H9 (cell line): ENCODE measurements at regions not wholly inside any gene's neighbourhood (a gene's known extent, or its start where the extent isn't known, plus 50 kb on each side); places are given as distances from the start of the nearest gene placed in this dataset.

Source experiments
- DNase-seq: peaks from one replicate; pipeline ENCODE4 v3.0.0-alpha.2; 2017
- H2AFZ ChIP-seq: one replicate; pipeline ENCODE4 v1.6.1; 2013; ENCODE audit warnings: mild to moderate bottlenecking, low read length, control low read depth, moderate library complexity
- H2AK5ac ChIP-seq: 2 replicates; pipeline ENCODE4 v1.6.1; 2013; ENCODE audit warnings: low read length, control low read depth, mixed read lengths; ENCODE audit not compliant: insufficient read length
- H2BK120ac ChIP-seq: one replicate; pipeline ENCODE4 v1.6.1; 2013; ENCODE audit warnings: low read depth, mild to moderate bottlenecking, low read length, control low read depth, inconsistent platforms; ENCODE audit not compliant: poor library complexity, severe bottlenecking
- H2BK12ac ChIP-seq: 2 replicates; pipeline ENCODE4 v1.6.1; 2013; ENCODE audit warnings: low read length, control low read depth, mixed read lengths, low read depth; ENCODE audit not compliant: insufficient read length
- H2BK15ac ChIP-seq: 2 replicates; pipeline ENCODE4 v1.6.1; 2013; ENCODE audit warnings: low read depth, low read length, control low read depth
- H2BK20ac ChIP-seq: one replicate; pipeline ENCODE4 v1.6.1; 2013; ENCODE audit warnings: low read depth, mild to moderate bottlenecking, low read length, control low read depth, inconsistent platforms; ENCODE audit not compliant: poor library complexity, severe bottlenecking
- H2BK5ac ChIP-seq: 2 replicates; pipeline ENCODE4 v1.6.1; 2013; ENCODE audit warnings: low read length, control low read depth, mixed read lengths; ENCODE audit not compliant: insufficient read length
- H3K14ac ChIP-seq: 2 replicates; pipeline ENCODE4 v1.6.1; 2013; ENCODE audit warnings: low read length, control low read depth; ENCODE audit not compliant: insufficient read depth
- H3K18ac ChIP-seq: 2 replicates; pipeline ENCODE4 v1.6.1; 2013; ENCODE audit warnings: low read depth, mild to moderate bottlenecking, mixed read lengths, low read length, control low read depth; ENCODE audit not compliant: insufficient read length
- H3K23ac ChIP-seq: 2 replicates; pipeline ENCODE4 v1.6.1; 2013; ENCODE audit warnings: low read length, control low read depth, mixed read lengths, low read depth; ENCODE audit not compliant: insufficient read length
- H3K23me2 ChIP-seq: 2 replicates; pipeline ENCODE4 v1.6.1; 2013; ENCODE audit warnings: low read depth, mild to moderate bottlenecking, mixed read lengths, low read length, control low read depth; ENCODE audit not compliant: insufficient read length, poor library complexity, severe bottlenecking
- H3K27ac ChIP-seq: 2 replicates; pipeline ENCODE4 v1.5.1; 2013; ENCODE audit warnings: low read length, control low read depth, mixed read lengths, low read depth; ENCODE audit not compliant: insufficient read length
- H3K27me3 ChIP-seq: 2 replicates; pipeline ENCODE4 v1.6.1; 2013; ENCODE audit warnings: low read length, control low read depth, inconsistent platforms; ENCODE audit not compliant: insufficient read depth
- H3K4ac ChIP-seq: 2 replicates; pipeline ENCODE4 v1.6.1; 2013; ENCODE audit warnings: low read depth, mild to moderate bottlenecking, control low read depth, inconsistent platforms, low read length, moderate library complexity
- H3K4me1 ChIP-seq: 2 replicates; pipeline ENCODE4 v1.6.1; 2013; ENCODE audit warnings: low read length, control low read depth, inconsistent platforms; ENCODE audit not compliant: insufficient read depth
- H3K4me2 ChIP-seq: 2 replicates; pipeline ENCODE4 v1.6.1; 2013; ENCODE audit warnings: low read length, control low read depth, mixed read lengths; ENCODE audit not compliant: insufficient read length, insufficient read depth
- H3K56ac ChIP-seq: 2 replicates; pipeline ENCODE4 v1.6.1; 2013; ENCODE audit warnings: low read depth, mild to moderate bottlenecking, mixed read lengths, low read length, control low read depth; ENCODE audit not compliant: insufficient read length
- H3K79me1 ChIP-seq: 2 replicates; pipeline ENCODE4 v1.6.1; 2013; ENCODE audit warnings: low read depth, mild to moderate bottlenecking, moderate library complexity, low read length, control low read depth, inconsistent platforms; ENCODE audit not compliant: insufficient read depth, poor library complexity, severe bottlenecking
- H3K79me2 ChIP-seq: 2 replicates; pipeline ENCODE4 v1.6.1; 2013; ENCODE audit warnings: low read length, control low read depth, inconsistent platforms; ENCODE audit not compliant: insufficient read depth
- H3K9ac ChIP-seq: 2 replicates; pipeline ENCODE4 v1.6.1; 2013; ENCODE audit warnings: low read length, control low read depth, mixed read lengths; ENCODE audit not compliant: insufficient read length; ENCODE audit errors: extremely low read depth
- H3K9me3 ChIP-seq: one replicate; pipeline ENCODE4 v1.6.1; 2013; ENCODE audit warnings: low read depth, low read length, inconsistent platforms; ENCODE audit not compliant: control insufficient read depth
- H3T11ph ChIP-seq: one replicate; pipeline ENCODE4 v1.6.1; 2013; ENCODE audit warnings: mild to moderate bottlenecking, low read length, control low read depth, inconsistent platforms
- H4K20me1 ChIP-seq: one replicate; pipeline ENCODE4 v1.6.1; 2013; ENCODE audit not compliant: control insufficient read depth, insufficient read length, insufficient read depth
- H4K5ac ChIP-seq: 2 replicates; pipeline ENCODE4 v1.6.1; 2013; ENCODE audit warnings: low read depth, mild to moderate bottlenecking, mixed read lengths, low read length, control low read depth; ENCODE audit not compliant: insufficient read length
- H4K8ac ChIP-seq: replicated peaks from 2 replicates; pipeline ENCODE4 v1.6.1; 2013; ENCODE audit warnings: low read length, control low read depth, mixed read lengths, low read depth; ENCODE audit not compliant: insufficient read length
- H4K91ac ChIP-seq: 2 replicates; pipeline ENCODE4 v1.6.1; 2013; ENCODE audit warnings: low read depth, mild to moderate bottlenecking, moderate library complexity, mixed read lengths, low read length, control low read depth; ENCODE audit not compliant: insufficient read length
- H3K27ac Mint-ChIP-seq, 3 experiments: 2 replicates in 2 of 3; 3 replicates in 1 of 3; pipeline ENCODE4 v1.8.0; 2020 to 2021; ENCODE audit warnings: mixed read lengths in 3 of 3, mild to moderate bottlenecking in 1 of 3, moderate library complexity in 1 of 3
- H3K27me3 Mint-ChIP-seq: 2 replicates; pipeline ENCODE4 v1.8.0; 2021; ENCODE audit warnings: low read depth, mild to moderate bottlenecking, moderate library complexity, mixed read lengths
- H3K36me3 Mint-ChIP-seq, 3 experiments: 2 replicates in 2 of 3; 3 replicates in 1 of 3; pipeline ENCODE4 v1.8.0; 2020 to 2021; ENCODE audit warnings: low read depth in 3 of 3, mixed read lengths in 3 of 3; ENCODE audit not compliant: insufficient read depth in 1 of 3
- H3K4me1 Mint-ChIP-seq, 2 experiments: 2 replicates each; pipeline ENCODE4 v1.8.0; 2020; ENCODE audit warnings: mixed read lengths in 2 of 2
- H3K4me3 Mint-ChIP-seq, 2 experiments: 2 replicates in 1 of 2; 3 replicates in 1 of 2; pipeline ENCODE4 v1.8.0; 2020 to 2021; ENCODE audit warnings: mild to moderate bottlenecking in 2 of 2, mixed read lengths in 2 of 2, moderate library complexity in 1 of 2
- H3K9me3 Mint-ChIP-seq, 2 experiments: 2 replicates in 1 of 2; 3 replicates in 1 of 2; pipeline ENCODE4 v1.8.0; 2020; ENCODE audit warnings: mild to moderate bottlenecking in 2 of 2, mixed read lengths in 2 of 2, moderate library complexity in 1 of 2
- WGBS: extraction: QIAGEN DNeasy Blood & Tissue Kit; methylation state at CpG from one replicate; pipeline ENCODE4 v1.1.7; 2013; ENCODE audit warnings: missing lambda C conversion rate, low lambda C conversion rate, mixed read lengths; ENCODE audit not compliant: insufficient read length; ENCODE audit errors: extremely low coverage; 5-methylcytosine and 5-hydroxymethylcytosine counted together
- TF ChIP-seq, protein P1 (sequence below): fragments of 200-600 bp; sonication (generic); conservative IDR thresholded peaks from 3 replicates; pipeline ENCODE4 v1.8.0; 2021; ENCODE audit warnings: antibody characterized with exemption, mild to moderate bottlenecking

DNA sequence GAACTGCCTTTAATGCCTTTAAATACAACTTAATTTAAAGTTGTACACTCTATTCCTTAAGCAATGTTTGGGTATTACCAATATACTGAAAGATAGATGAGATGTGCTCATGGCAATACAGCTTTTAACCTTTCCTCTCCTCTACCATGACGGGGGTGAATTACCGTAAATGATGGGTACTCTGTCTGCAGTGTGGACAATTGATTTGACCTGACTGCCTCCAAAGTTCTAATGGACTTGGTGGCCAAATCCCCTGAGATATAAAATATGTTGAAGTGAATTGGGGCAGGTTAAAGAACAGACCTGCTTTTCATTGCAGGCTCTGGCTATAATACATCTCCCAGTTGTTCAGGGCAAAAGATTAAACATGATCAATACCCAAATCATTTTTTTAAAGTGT is 367.4 kb upstream of the NR5A2 start:
- Histone ChIP-seq H3K4me2 (no peak overlapping the region), H2BK5ac (no peak overlapping the region), H3K23ac (no peak overlapping the region), H4K20me1 (no peaks in the 10 kb centered on the region), H2BK12ac (no peak overlapping the region), H2BK120ac (no peak overlapping the region), H3K79me1 (no peaks in the 10 kb centered on the region), H3K23me2 (no peaks in the 10 kb centered on the region), H4K91ac (no peak overlapping the region), H2AFZ (no peak overlapping the region), H3T11ph (no peak overlapping the region), H3K79me2 (no peaks in the 10 kb centered on the region), H2AK5ac (no peak overlapping the region), H3K9me3 (no peaks in the 10 kb centered on the region), H4K8ac (no peak overlapping the region), H4K5ac (no peak overlapping the region), H3K14ac (no peak overlapping the region), H2BK20ac (no peak overlapping the region), H3K4me1 (no peaks in the 10 kb centered on the region), H3K56ac (no peak overlapping the region), H2BK15ac (no peak overlapping the region), H3K27ac (no peak overlapping the region), H3K9ac (no peak overlapping the region), H3K27me3 (no peaks in the 10 kb centered on the region), H3K4ac (no peak overlapping the region), H3K18ac (no peak overlapping the region)
- no peak for DNase-seq
- WGBS = no CpG with 5 or more reads among the region's 2 CpGs
- H3K4me1 Mint-ChIP-seq = no peaks in the 10 kb centered on the region
- no peak overlapping the region for H3K4me3 Mint-ChIP-seq
- TF ChIP-seq, protein P1, sequence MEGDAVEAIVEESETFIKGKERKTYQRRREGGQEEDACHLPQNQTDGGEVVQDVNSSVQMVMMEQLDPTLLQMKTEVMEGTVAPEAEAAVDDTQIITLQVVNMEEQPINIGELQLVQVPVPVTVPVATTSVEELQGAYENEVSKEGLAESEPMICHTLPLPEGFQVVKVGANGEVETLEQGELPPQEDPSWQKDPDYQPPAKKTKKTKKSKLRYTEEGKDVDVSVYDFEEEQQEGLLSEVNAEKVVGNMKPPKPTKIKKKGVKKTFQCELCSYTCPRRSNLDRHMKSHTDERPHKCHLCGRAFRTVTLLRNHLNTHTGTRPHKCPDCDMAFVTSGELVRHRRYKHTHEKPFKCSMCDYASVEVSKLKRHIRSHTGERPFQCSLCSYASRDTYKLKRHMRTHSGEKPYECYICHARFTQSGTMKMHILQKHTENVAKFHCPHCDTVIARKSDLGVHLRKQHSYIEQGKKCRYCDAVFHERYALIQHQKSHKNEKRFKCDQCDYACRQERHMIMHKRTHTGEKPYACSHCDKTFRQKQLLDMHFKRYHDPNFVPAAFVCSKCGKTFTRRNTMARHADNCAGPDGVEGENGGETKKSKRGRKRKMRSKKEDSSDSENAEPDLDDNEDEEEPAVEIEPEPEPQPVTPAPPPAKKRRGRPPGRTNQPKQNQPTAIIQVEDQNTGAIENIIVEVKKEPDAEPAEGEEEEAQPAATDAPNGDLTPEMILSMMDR = no peak
- H3K27me3 Mint-ChIP-seq = no peaks in the 10 kb centered on the region
- no peak overlapping the region for H3K27ac Mint-ChIP-seq
- no peaks in the 10 kb centered on the region for H3K9me3 Mint-ChIP-seq
- no peaks in the 10 kb centered on the region for H3K36me3 Mint-ChIP-seq
